C4-2B (cell line): ENCODE measurements at regions not wholly inside any gene's neighbourhood (a gene's known extent, or its start where the extent isn't known, plus 50 kb on each side); places are given as distances from the start of the nearest gene placed in this dataset.

Experiments used
- CTCF ChIP-seq: fragments of 450-650 bp; conservative IDR thresholded peaks from 2 replicates; pipeline ENCODE4 v1.5.1; 2017; ENCODE audit warnings: mild to moderate bottlenecking
- ZFX ChIP-seq: fragments of 450-650 bp; IDR thresholded peaks from 2 replicates; pipeline ENCODE4 v1.6.1; 2017

GRCh38 chr1:200267937-200268336, 141.9 kb downstream of the ZNF281 start:
- TF ChIP-seq CTCF (no peak), ZFX (no peak)
